UCSD-AML1 (cell line): ENCODE measurements at regions not wholly inside any gene's neighbourhood (a gene's known extent, or its start where the extent isn't known, plus 50 kb on each side); places are given as distances from the start of the nearest gene placed in this dataset.

ENCODE experiments used
- DNase-seq: peaks from one replicate; lab custom pipeline; 2025; ENCODE audit not compliant: unreplicated experiment; lab: John Stamatoyannopoulos, UW

DNA sequence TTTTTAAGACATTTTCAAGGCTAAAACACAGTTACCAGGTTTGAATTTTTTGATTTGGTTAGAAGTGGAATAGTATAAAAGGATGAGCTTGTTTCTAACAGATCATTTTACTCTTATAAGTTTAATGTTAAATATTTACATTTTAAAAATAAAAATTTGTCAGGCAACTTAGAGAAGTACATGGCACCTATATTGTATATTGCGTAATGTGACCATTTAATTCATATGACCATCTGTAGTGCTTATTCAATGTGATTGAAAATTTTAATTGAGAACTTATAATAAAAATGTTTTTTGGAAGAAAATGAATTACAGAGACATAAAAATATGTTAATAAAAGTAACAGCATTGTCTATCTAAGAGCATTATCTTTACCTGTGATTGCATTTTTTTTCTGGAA is 1632.4 kb downstream of the RPA4 start:
- no peak for DNase-seq

DNA sequence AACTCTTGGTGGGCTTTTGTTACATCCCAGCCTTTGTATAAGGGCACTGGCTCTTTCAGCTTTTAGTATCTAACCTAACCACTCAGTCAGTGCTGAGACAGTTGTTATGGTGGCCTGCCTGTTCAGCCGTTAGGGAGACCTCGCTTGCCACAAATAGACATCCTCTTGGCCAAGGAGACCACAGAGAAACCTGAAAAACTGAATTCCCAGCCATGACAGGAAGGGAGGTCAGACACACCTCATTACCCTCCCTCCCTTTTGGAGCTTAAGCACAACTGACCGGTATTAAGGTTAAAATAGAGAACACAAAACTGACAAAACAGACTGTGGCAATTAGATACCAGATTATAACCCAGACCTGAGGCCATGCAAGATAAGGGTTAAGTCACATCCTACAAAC is 1639.3 kb downstream of the RPA4 start:
- no peak for DNase-seq

- DNase-seq, result no peak
Measured at GRCh38 chrX:98523521-98523920, 1639.8 kb downstream of the RPA4 start.

GRCh38 chrX:98548519-98548918 is 1664.8 kb downstream of the RPA4 start:
- no peak for DNase-seq

- no peak for DNase-seq
Measured at GRCh38 chrX:98568795-98569194, 1685.1 kb downstream of the RPA4 start.

GRCh38 chrX:98605941-98606340 is 1722.2 kb downstream of the RPA4 start:
- no peak for DNase-seq

- no peak for DNase-seq
Measured at GRCh38 chrX:98607739-98608138, 1724.0 kb downstream of the RPA4 start.

- no peak for DNase-seq
Measured at GRCh38 chrX:98627645-98628044, 1743.9 kb downstream of the RPA4 start.

- no peak for DNase-seq
Measured at GRCh38 chrX:98637451-98637850, 1753.7 kb downstream of the RPA4 start.

GRCh38 chrX:98646351-98646750 is 1762.6 kb downstream of the RPA4 start:
- no peak for DNase-seq

GRCh38 chrX:98654565-98654964 is 1755.5 kb downstream of the PCDH19 start:
- no peak for DNase-seq
